ENCODE measurements at regions not wholly inside any gene's neighbourhood (a gene's known extent, or its start where the extent isn't known, plus 50 kb on each side); places are given as distances from the start of the nearest gene placed in this dataset.
"Not testable (repeated sequence)": the region's sequence is repeated elsewhere in the genome, so short reads cannot be mapped to it uniquely, and the experiment has no call there.

GRCh38 chr20:48372851-48373554 lies 454.8 kb downstream of the PREX1 start:
- not testable (repeated sequence) for FAIRE-seq; DNase-seq (ENCODE audit: extremely low spot score, insufficient read length, low read depth)

GRCh38 chr20:48371211-48371610 lies 456.6 kb downstream of the PREX1 start:
- no peak for DNase-seq (ENCODE audit: extremely low spot score, insufficient read length, low read depth)
- no peak for FAIRE-seq

GRCh38 chr20:48368580-48369021 lies 459.2 kb downstream of the PREX1 start:
- DNase-seq (ENCODE audit: extremely low spot score, insufficient read length, low read depth); FAIRE-seq: not testable (repeated sequence)

GRCh38 chr20:48367541-48368358 lies 460.0 kb downstream of the PREX1 start:
- FAIRE-seq, result peak; percentile 36

GRCh38 chr20:48366230-48366629 lies 461.6 kb downstream of the PREX1 start:
- FAIRE-seq (no peak), DNase-seq (ENCODE audit: extremely low spot score, insufficient read length, low read depth) (no peak)

More at GRCh38 chr20:48367541-48368358, 460.0 kb downstream of the PREX1 start:
- not testable (repeated sequence) for DNase-seq (ENCODE audit: extremely low spot score, insufficient read length, low read depth)

- DNase-seq (ENCODE audit: extremely low spot score, insufficient read length, low read depth) (no peak), FAIRE-seq (peak; percentile 47)
Observed at GRCh38 chr20:48364688-48365421, 462.9 kb downstream of the PREX1 start.

GRCh38 chr20:48364055-48364454 lies 463.7 kb downstream of the PREX1 start:
- DNase-seq (ENCODE audit: extremely low spot score, insufficient read length, low read depth) (no peak), FAIRE-seq (no peak)

- FAIRE-seq (peak; percentile 39), DNase-seq (ENCODE audit: extremely low spot score, insufficient read length, low read depth) (no peak)
Observed at GRCh38 chr20:48360342-48360975, 467.3 kb downstream of the PREX1 start.

- DNase-seq (ENCODE audit: extremely low spot score, insufficient read length, low read depth) (no peak), FAIRE-seq (peak; percentile 70)
Observed at GRCh38 chr20:48359692-48360341, 468.0 kb downstream of the PREX1 start.

- not testable (repeated sequence) for FAIRE-seq; DNase-seq (ENCODE audit: extremely low spot score, insufficient read length, low read depth)
Observed at GRCh38 chr20:48359055-48359390, 468.8 kb downstream of the PREX1 start.

- FAIRE-seq, result no peak
- no peak for DNase-seq (ENCODE audit: extremely low spot score, insufficient read length, low read depth)
Observed at GRCh38 chr20:48358176-48359054, 469.4 kb downstream of the PREX1 start.

GRCh38 chr20:48357714-48358113 lies 470.1 kb downstream of the PREX1 start:
- FAIRE-seq, result no peak
- no peak for DNase-seq (ENCODE audit: extremely low spot score, insufficient read length, low read depth)

GRCh38 chr20:48354903-48355302 lies 472.9 kb downstream of the PREX1 start:
- no peak for DNase-seq (ENCODE audit: extremely low spot score, insufficient read length, low read depth)
- FAIRE-seq, result no peak

- no peak for DNase-seq (ENCODE audit: extremely low spot score, insufficient read length, low read depth)
- no peak for FAIRE-seq
Observed at GRCh38 chr20:48354320-48354876, 473.4 kb downstream of the PREX1 start.

- no peak for FAIRE-seq
- no peak for DNase-seq (ENCODE audit: extremely low spot score, insufficient read length, low read depth)
Observed at GRCh38 chr20:48352628-48353027, 475.2 kb downstream of the PREX1 start.

- FAIRE-seq (no peak), DNase-seq (ENCODE audit: extremely low spot score, insufficient read length, low read depth) (no peak)
Observed at GRCh38 chr20:48352042-48352441, 475.8 kb downstream of the PREX1 start.

- no peak for FAIRE-seq
- DNase-seq (ENCODE audit: extremely low spot score, insufficient read length, low read depth), result no peak
Observed at GRCh38 chr20:48350313-48350988, 477.3 kb downstream of the PREX1 start.

- DNase-seq (ENCODE audit: extremely low spot score, insufficient read length, low read depth) (no peak), FAIRE-seq (no peak)
Observed at GRCh38 chr20:48349656-48350055, 478.1 kb downstream of the PREX1 start.

Data from GM18507 (cell line).